Astrocyte (in vitro differentiated cells and primary cell): ENCODE measurements at regions not wholly inside any gene's neighbourhood (a gene's known extent, or its start where the extent isn't known, plus 50 kb on each side); places are given as distances from the start of the nearest gene placed in this dataset.

ENCODE experiments used
- DNase-seq: peaks from one replicate; pipeline ENCODE4 v3.0.0-alpha.2; 2010; ENCODE audit warnings: low read depth
- FAIRE-seq: peaks from 2 replicates; lab custom pipeline; 2011; peaks lifted over from hg19 to GRCh38; lab: Jason Lieb, UNC
- H2AFZ ChIP-seq: 2 replicates; pipeline ENCODE4 v1.6.0; 2012; ENCODE audit warnings: low read depth, low read length, inconsistent platforms
- H3K27ac ChIP-seq: 2 replicates; pipeline ENCODE4 v1.5.1; 2011; ENCODE audit warnings: low read depth, low read length, inconsistent platforms
- H3K27me3 ChIP-seq: 2 replicates; pipeline ENCODE4 v1.6.0; 2011; ENCODE audit warnings: low read length, inconsistent platforms; ENCODE audit not compliant: insufficient read depth
- H3K36me3 ChIP-seq: 2 replicates; pipeline ENCODE4 v1.5.1; 2011; ENCODE audit warnings: low read length, inconsistent platforms; ENCODE audit not compliant: insufficient read depth
- H3K4me1 ChIP-seq: 2 replicates; pipeline ENCODE4 v1.5.1; 2011; ENCODE audit warnings: low read length, inconsistent platforms; ENCODE audit not compliant: insufficient read depth
- H3K4me2 ChIP-seq: 2 replicates; pipeline ENCODE4 v1.6.0; 2012; ENCODE audit warnings: low read length, inconsistent platforms
- H3K4me3 ChIP-seq: 2 replicates; pipeline ENCODE4 v1.5.1; 2011; ENCODE audit warnings: low read depth, mild to moderate bottlenecking, low read length, inconsistent platforms; ENCODE audit not compliant: insufficient read depth
- H3K79me2 ChIP-seq: 2 replicates; pipeline ENCODE4 v1.6.0; 2012; ENCODE audit warnings: mild to moderate bottlenecking, low read length, inconsistent platforms; ENCODE audit not compliant: insufficient read depth
- H3K9ac ChIP-seq: 2 replicates; pipeline ENCODE4 v1.6.0; 2012; ENCODE audit warnings: mild to moderate bottlenecking, low read length, inconsistent platforms
- H3K9me3 ChIP-seq: 2 replicates; pipeline ENCODE4 v1.5.1; 2012; ENCODE audit warnings: low read depth, mild to moderate bottlenecking, low read length, inconsistent platforms; ENCODE audit not compliant: insufficient read depth
- H4K20me1 ChIP-seq: 2 replicates; pipeline ENCODE4 v1.6.0; 2012; ENCODE audit warnings: low read length, inconsistent platforms; ENCODE audit not compliant: insufficient read depth
- H3K27ac Mint-ChIP-seq: one replicate; pipeline ENCODE4 v1.8.0; 2021; ENCODE audit warnings: mild to moderate bottlenecking, mixed read lengths; ENCODE audit not compliant: unreplicated experiment
- H3K27me3 Mint-ChIP-seq: one replicate; pipeline ENCODE4 v1.8.0; 2021; ENCODE audit warnings: low read depth, mixed read lengths; ENCODE audit not compliant: unreplicated experiment
- H3K36me3 Mint-ChIP-seq: one replicate; pipeline ENCODE4 v1.8.0; 2021; ENCODE audit warnings: low read depth, mixed read lengths; ENCODE audit not compliant: unreplicated experiment
- H3K4me1 Mint-ChIP-seq: one replicate; pipeline ENCODE4 v1.8.0; 2021; ENCODE audit warnings: low read depth, mixed read lengths; ENCODE audit not compliant: unreplicated experiment
- H3K4me3 Mint-ChIP-seq: one replicate; pipeline ENCODE4 v1.8.0; 2021; ENCODE audit warnings: mild to moderate bottlenecking, moderate library complexity, mixed read lengths; ENCODE audit not compliant: unreplicated experiment
- H3K9me3 Mint-ChIP-seq: one replicate; pipeline ENCODE4 v1.8.0; 2021; ENCODE audit warnings: mild to moderate bottlenecking, mixed read lengths; ENCODE audit not compliant: unreplicated experiment
- CTCF ChIP-seq: IDR thresholded peaks from 2 replicates; pipeline ENCODE4 v1.5.1; 2011; ENCODE audit warnings: low read depth, mild to moderate bottlenecking, inconsistent platforms, low read length, moderate library complexity; ENCODE audit not compliant: insufficient read depth
- EZH2 ChIP-seq: IDR thresholded peaks from 2 replicates; pipeline ENCODE4 v1.6.1; 2012; ENCODE audit warnings: mild to moderate bottlenecking, low read length, inconsistent platforms; ENCODE audit not compliant: insufficient read depth

GRCh38 chr1:82598337-82598736 lies 797.6 kb downstream of the ADGRL2 start:
- no peaks in the 10 kb centered on the region for H3K36me3 Mint-ChIP-seq
- DNase-seq: no peak
- H3K4me1 Mint-ChIP-seq: no peaks in the 10 kb centered on the region
- no peaks in the 10 kb centered on the region for H3K79me2 ChIP-seq
- H3K27me3 Mint-ChIP-seq: no peaks in the 10 kb centered on the region
- H3K9me3 ChIP-seq: no peaks in the 10 kb centered on the region
- no peak overlapping the region for H3K27ac ChIP-seq
- no peak overlapping the region for H3K4me3 ChIP-seq
- H3K27ac Mint-ChIP-seq: no peak overlapping the region
- no peaks in the 10 kb centered on the region for H4K20me1 ChIP-seq
- H3K9ac ChIP-seq: no peak overlapping the region
- FAIRE-seq: no peak
- no peaks in the 10 kb centered on the region for H3K27me3 ChIP-seq
- no peak overlapping the region for H3K4me3 Mint-ChIP-seq
- H3K36me3 ChIP-seq: no peaks in the 10 kb centered on the region
- H3K9me3 Mint-ChIP-seq: no peaks in the 10 kb centered on the region
- no peak for TF ChIP-seq EZH2
- TF ChIP-seq CTCF: no peak
- H2AFZ ChIP-seq: no peak overlapping the region
- no peaks in the 10 kb centered on the region for H3K4me1 ChIP-seq
- H3K4me2 ChIP-seq: no peak overlapping the region

DNA sequence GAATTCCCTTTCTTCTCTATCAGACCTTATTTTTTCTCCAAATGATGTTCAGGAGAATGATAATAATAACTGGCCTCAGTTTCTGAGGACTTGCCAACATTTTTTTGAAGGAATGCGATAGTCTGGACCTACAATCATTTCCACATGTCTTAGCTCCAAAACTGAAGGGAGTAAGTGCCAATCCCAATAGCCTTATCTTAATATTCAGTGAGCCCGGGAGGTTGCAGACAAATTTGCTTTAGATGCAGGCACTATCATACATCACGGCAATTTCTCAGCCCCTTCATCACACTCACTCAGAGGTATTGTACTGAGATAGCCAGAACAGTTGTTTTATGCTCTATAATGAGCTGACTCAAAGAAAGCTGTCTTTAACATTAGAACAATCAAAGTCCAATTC lies 796.9 kb downstream of the ADGRL2 start:
- Mint-ChIP-seq H3K27me3 (no peaks in the 10 kb centered on the region), H3K27ac (no peak overlapping the region), H3K36me3 (no peaks in the 10 kb centered on the region), H3K4me1 (no peaks in the 10 kb centered on the region), H3K9me3 (no peaks in the 10 kb centered on the region), H3K4me3 (no peak overlapping the region)
- no peak overlapping the region for H3K4me3 ChIP-seq
- peak; percentile 42 for DNase-seq
- H3K9ac ChIP-seq: no peak overlapping the region
- TF ChIP-seq CTCF (no peak), EZH2 (no peak)
- H3K36me3 ChIP-seq: no peaks in the 10 kb centered on the region
- no peak overlapping the region for H3K27ac ChIP-seq
- no peaks in the 10 kb centered on the region for H4K20me1 ChIP-seq
- H3K27me3 ChIP-seq: no peaks in the 10 kb centered on the region
- H2AFZ ChIP-seq: no peak overlapping the region
- H3K9me3 ChIP-seq: no peaks in the 10 kb centered on the region
- H3K4me2 ChIP-seq: no peak overlapping the region
- FAIRE-seq: no peak
- H3K4me1 ChIP-seq: no peaks in the 10 kb centered on the region
- no peaks in the 10 kb centered on the region for H3K79me2 ChIP-seq

GRCh38 chr1:82597141-82597540 lies 796.4 kb downstream of the ADGRL2 start:
- Histone ChIP-seq H3K4me2 (no peak overlapping the region), H3K9ac (no peak overlapping the region), H4K20me1 (no peaks in the 10 kb centered on the region), H3K27me3 (no peaks in the 10 kb centered on the region), H2AFZ (no peak overlapping the region), H3K27ac (no peak overlapping the region), H3K4me1 (no peaks in the 10 kb centered on the region), H3K79me2 (no peaks in the 10 kb centered on the region), H3K9me3 (no peaks in the 10 kb centered on the region), H3K4me3 (no peak overlapping the region), H3K36me3 (no peaks in the 10 kb centered on the region)
- DNase-seq: no peak
- no peak overlapping the region for H3K4me3 Mint-ChIP-seq
- no peaks in the 10 kb centered on the region for H3K4me1 Mint-ChIP-seq
- no peaks in the 10 kb centered on the region for H3K36me3 Mint-ChIP-seq
- no peaks in the 10 kb centered on the region for H3K9me3 Mint-ChIP-seq
- no peaks in the 10 kb centered on the region for H3K27me3 Mint-ChIP-seq
- TF ChIP-seq CTCF (no peak), EZH2 (no peak)
- FAIRE-seq: no peak
- no peak overlapping the region for H3K27ac Mint-ChIP-seq
